ENCODE measurements at regions not wholly inside any gene's neighbourhood (a gene's known extent, or its start where the extent isn't known, plus 50 kb on each side); places are given as distances from the start of the nearest gene placed in this dataset.

DNA sequence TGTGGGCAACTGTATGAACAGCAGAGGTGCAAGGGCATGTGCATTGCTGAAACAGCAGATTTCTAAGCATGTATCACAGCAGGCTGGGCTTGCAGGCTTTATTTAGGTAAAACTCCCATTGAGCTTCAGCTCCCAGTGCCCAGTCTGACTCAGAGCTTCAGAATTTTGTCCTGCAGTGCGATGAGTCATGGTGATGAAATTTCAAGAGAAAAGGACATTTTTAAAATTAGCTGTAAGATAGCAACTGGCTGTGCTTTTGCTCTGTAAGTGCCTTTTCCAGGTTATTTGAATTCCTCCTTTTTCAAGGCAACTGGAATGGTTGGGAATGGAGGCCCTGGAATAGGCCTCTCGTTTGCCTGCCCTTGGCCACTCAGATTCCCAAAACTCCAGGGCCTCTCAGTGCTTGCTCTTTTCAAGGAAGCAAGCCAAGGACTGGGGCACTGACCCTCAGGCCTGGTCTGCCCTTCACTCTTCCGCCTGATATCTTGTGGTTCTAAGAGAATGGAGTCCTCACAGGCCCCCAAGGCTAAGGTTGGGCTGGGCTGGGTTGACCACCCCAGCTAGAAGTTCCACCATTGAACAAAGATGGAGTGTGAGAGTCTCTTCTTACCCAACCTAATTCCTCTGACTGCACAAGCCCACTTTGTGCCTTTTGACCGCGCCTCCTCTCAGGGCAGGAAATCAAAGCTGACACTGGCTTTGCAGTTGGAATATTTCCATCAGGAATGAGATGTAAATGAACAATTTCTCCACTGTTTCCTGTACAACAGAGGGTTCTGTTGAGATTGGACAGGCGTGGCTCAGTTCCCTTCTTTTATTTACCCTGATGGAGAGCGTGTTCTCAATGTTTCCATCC lies 59.5 kb upstream of the PRSS23 start:
- TF ChIP-seq ZFP30 (CRISPR knock-in tag; IDR thresholded peaks at IDR 0.05) (no peak), ESRRG (CRISPR knock-in tag; IDR thresholded peaks at IDR 0.05) (no peak), PPARA (CRISPR knock-in tag; IDR thresholded peaks at IDR 0.05; ENCODE audit: borderline replicate concordance) (no peak), ISL1 (CRISPR knock-in tag; IDR thresholded peaks at IDR 0.05) (peak; percentile 82), CSDC2 (CRISPR knock-in tag; IDR thresholded peaks at IDR 0.05) (peak; percentile 81; the same call in 1 of the 2 replicates), TOX (CRISPR knock-in tag; IDR thresholded peaks at IDR 0.05; ENCODE audit: borderline replicate concordance) (no peak), BACH2 (CRISPR knock-in tag; IDR thresholded peaks at IDR 0.05; ENCODE audit: borderline replicate concordance) (no peak), TCF4 (CRISPR knock-in tag; IDR thresholded peaks at IDR 0.05; ENCODE audit: borderline replicate concordance) (no peak), ZNF8 (CRISPR knock-in tag; IDR thresholded peaks at IDR 0.05) (no peak), ZFP3 (CRISPR knock-in tag; IDR thresholded peaks at IDR 0.05) (peak; percentile 69; the same call in 1 of the 2 replicates), RARB (CRISPR knock-in tag; IDR thresholded peaks at IDR 0.05) (no peak)
- TF ChIP-seq, protein P1, sequence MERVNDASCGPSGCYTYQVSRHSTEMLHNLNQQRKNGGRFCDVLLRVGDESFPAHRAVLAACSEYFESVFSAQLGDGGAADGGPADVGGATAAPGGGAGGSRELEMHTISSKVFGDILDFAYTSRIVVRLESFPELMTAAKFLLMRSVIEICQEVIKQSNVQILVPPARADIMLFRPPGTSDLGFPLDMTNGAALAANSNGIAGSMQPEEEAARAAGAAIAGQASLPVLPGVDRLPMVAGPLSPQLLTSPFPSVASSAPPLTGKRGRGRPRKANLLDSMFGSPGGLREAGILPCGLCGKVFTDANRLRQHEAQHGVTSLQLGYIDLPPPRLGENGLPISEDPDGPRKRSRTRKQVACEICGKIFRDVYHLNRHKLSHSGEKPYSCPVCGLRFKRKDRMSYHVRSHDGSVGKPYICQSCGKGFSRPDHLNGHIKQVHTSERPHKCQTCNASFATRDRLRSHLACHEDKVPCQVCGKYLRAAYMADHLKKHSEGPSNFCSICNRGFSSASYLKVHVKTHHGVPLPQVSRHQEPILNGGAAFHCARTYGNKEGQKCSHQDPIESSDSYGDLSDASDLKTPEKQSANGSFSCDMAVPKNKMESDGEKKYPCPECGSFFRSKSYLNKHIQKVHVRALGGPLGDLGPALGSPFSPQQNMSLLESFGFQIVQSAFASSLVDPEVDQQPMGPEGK (CRISPR knock-in tag; IDR thresholded peaks at IDR 0.05; ENCODE audit: borderline replicate concordance): no peak
- TF ChIP-seq, protein P2, sequence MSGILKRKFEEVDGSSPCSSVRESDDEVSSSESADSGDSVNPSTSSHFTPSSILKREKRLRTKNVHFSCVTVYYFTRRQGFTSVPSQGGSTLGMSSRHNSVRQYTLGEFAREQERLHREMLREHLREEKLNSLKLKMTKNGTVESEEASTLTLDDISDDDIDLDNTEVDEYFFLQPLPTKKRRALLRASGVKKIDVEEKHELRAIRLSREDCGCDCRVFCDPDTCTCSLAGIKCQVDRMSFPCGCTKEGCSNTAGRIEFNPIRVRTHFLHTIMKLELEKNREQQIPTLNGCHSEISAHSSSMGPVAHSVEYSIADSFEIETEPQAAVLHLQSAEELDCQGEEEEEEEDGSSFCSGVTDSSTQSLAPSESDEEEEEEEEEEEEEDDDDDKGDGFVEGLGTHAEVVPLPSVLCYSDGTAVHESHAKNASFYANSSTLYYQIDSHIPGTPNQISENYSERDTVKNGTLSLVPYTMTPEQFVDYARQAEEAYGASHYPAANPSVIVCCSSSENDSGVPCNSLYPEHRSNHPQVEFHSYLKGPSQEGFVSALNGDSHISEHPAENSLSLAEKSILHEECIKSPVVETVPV (CRISPR knock-in tag; IDR thresholded peaks at IDR 0.05): no peak
- TF ChIP-seq, protein P3, sequence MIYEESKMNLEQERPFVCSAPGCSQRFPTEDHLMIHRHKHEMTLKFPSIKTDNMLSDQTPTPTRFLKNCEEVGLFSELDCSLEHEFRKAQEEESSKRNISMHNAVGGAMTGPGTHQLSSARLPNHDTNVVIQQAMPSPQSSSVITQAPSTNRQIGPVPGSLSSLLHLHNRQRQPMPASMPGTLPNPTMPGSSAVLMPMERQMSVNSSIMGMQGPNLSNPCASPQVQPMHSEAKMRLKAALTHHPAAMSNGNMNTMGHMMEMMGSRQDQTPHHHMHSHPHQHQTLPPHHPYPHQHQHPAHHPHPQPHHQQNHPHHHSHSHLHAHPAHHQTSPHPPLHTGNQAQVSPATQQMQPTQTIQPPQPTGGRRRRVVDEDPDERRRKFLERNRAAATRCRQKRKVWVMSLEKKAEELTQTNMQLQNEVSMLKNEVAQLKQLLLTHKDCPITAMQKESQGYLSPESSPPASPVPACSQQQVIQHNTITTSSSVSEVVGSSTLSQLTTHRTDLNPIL (CRISPR knock-in tag; IDR thresholded peaks at IDR 0.05; ENCODE audit: low read depth): no peak
